ENCODE measurements at regions not wholly inside any gene's neighbourhood (a gene's known extent, or its start where the extent isn't known, plus 50 kb on each side); places are given as distances from the start of the nearest gene placed in this dataset.
A peak's percentile ranks its signal among the peaks of the same experiment; 100 is the strongest.

- 24 to 68% methylated on average over 1 of the region's 1 CpG for WGBS, 2 donors
- Histone ChIP-seq H3K4me1 (peaks cover 0 to 36% (median 21%) of the 10 kb centered on the region in 4 donors), H3K9me3 (no peaks in the 10 kb centered on the region), H3K27me3 (no peaks in the 10 kb centered on the region), H3K36me3 (no peaks in the 10 kb centered on the region), H3K27ac (peak overlapping the region; percentile 36 to 63 (median 50)), H3K4me3 (no peak overlapping the region)
- intact Hi-C loops (cut with DNase I), result no loop called here
- TF ChIP-seq POLR2AphosphoS5 (IDR thresholded peaks at IDR 0.05) (peak; percentile 52 to 66 (median 62)), CTCF (IDR thresholded peaks at IDR 0.05) (no peak), EP300 (IDR thresholded peaks at IDR 0.05) (no peak)
- DNase-seq, result peak; percentile 85
These were observed 216.2 kb upstream of the S1PR3 start for GRCh38 chr9:88775037-88775471.

- Histone ChIP-seq H3K27me3 (no peaks in the 10 kb centered on the region), H3K27ac (peak overlapping the region; percentile 34 to 63 (median 50)), H3K36me3 (no peaks in the 10 kb centered on the region), H3K4me3 (no peak overlapping the region), H3K9me3 (no peaks in the 10 kb centered on the region), H3K4me1 (peaks cover 0 to 36% (median 21%) of the 10 kb centered on the region in 4 donors)
- no peak for DNase-seq
- intact Hi-C loops (cut with DNase I), result no loop called here
- WGBS, 2 donors, result 90 to 91% methylated on average over 6 of the region's 6 CpGs
- no peak for TF ChIP-seq POLR2AphosphoS5 (IDR thresholded peaks at IDR 0.05)
- no peak for TF ChIP-seq POLR2A (IDR thresholded peaks at IDR 0.05)
- TF ChIP-seq EP300 (IDR thresholded peaks at IDR 0.05), result no peak
- no peak for TF ChIP-seq CTCF (IDR thresholded peaks at IDR 0.05)
These were observed 215.7 kb upstream of the S1PR3 start for GRCh38 chr9:88775559-88775958.

GRCh38 chr9:88775966-88776365 lies 215.3 kb upstream of the S1PR3 start:
- Histone ChIP-seq H3K27me3 (no peaks in the 10 kb centered on the region), H3K4me1 (peaks cover 0 to 36% (median 21%) of the 10 kb centered on the region in 4 donors), H3K36me3 (no peaks in the 10 kb centered on the region), H3K27ac (no peak overlapping the region), H3K9me3 (no peaks in the 10 kb centered on the region), H3K4me3 (no peak overlapping the region)
- DNase-seq, result no peak
- TF ChIP-seq POLR2A (IDR thresholded peaks at IDR 0.05) (no peak), POLR2AphosphoS5 (IDR thresholded peaks at IDR 0.05) (no peak), CTCF (IDR thresholded peaks at IDR 0.05) (no peak), EP300 (IDR thresholded peaks at IDR 0.05) (no peak)
- intact Hi-C loops (cut with DNase I), result no loop called here
- 73 to 89% methylated on average over 3 of the region's 3 CpGs for WGBS, 2 donors

GRCh38 chr9:88776717-88777497 lies 214.4 kb upstream of the S1PR3 start:
- Histone ChIP-seq H3K9me3 (no peaks in the 10 kb centered on the region), H3K4me3 (no peak overlapping the region), H3K27me3 (no peaks in the 10 kb centered on the region), H3K4me1 (peaks cover 0 to 36% (median 21%) of the 10 kb centered on the region in 4 donors), H3K36me3 (no peaks in the 10 kb centered on the region), H3K27ac (peak overlapping the region in 1 of 4 donors; percentile 16)
- 61 to 87% methylated on average over 7 of the region's 7 CpGs for WGBS, 2 donors
- intact Hi-C loops (cut with DNase I), result no loop called here
- TF ChIP-seq POLR2A (IDR thresholded peaks at IDR 0.05), result no peak
- TF ChIP-seq POLR2AphosphoS5 (IDR thresholded peaks at IDR 0.05), result no peak
- TF ChIP-seq EP300 (IDR thresholded peaks at IDR 0.05), result no peak
- TF ChIP-seq CTCF (IDR thresholded peaks at IDR 0.05), result no peak
- no peak for DNase-seq
